Lower leg skin (tissue), 4 donors: ENCODE measurements at regions not wholly inside any gene's neighbourhood (a gene's known extent, or its start where the extent isn't known, plus 50 kb on each side); places are given as distances from the start of the nearest gene placed in this dataset.

Experiments used
- DNase-seq, 2 donors: peaks; one replicate each; pipeline ENCODE4 v3.0.0-alpha.2; 2019; ENCODE audit warnings: low spot score in 2 of 2
- H3K4me3 ChIP-seq: fragments of 200-600 bp; sonication (generic); 2 replicates; pipeline ENCODE4 v1.5.1; 2017; ENCODE audit warnings: mild to moderate bottlenecking, low read depth; ENCODE audit not compliant: poor library complexity, severe bottlenecking
- POLR2A ChIP-seq, 2 donors: fragments of 450-650 bp; IDR thresholded peaks; one replicate each; pipeline ENCODE4 v1.6.1; 2016 to 2017; ENCODE audit warnings: antibody characterized with exemption in 2 of 2, mild to moderate bottlenecking in 1 of 2, moderate library complexity in 1 of 2
- WGBS, 2 donors: methylation state at CpG; one replicate each; pipeline ENCODE4 v1.1.5; 2018; 5-methylcytosine and 5-hydroxymethylcytosine counted together
- intact Hi-C: fragments of 100-400 bp; cut with DNase I; formaldehyde crosslinking; loops from one replicate; pipeline ENCODE4 v1.15.0; 2023; ENCODE audit warnings: low total_unique reads
- TF ChIP-seq, protein P1 (sequence below), 3 donors: fragments of 450-650 bp; IDR thresholded peaks; one replicate each; pipeline ENCODE4 v1.5.1; 2016; ENCODE audit warnings: antibody characterized with exemption in 3 of 3, mild to moderate bottlenecking in 3 of 3, moderate library complexity in 2 of 3

DNA sequence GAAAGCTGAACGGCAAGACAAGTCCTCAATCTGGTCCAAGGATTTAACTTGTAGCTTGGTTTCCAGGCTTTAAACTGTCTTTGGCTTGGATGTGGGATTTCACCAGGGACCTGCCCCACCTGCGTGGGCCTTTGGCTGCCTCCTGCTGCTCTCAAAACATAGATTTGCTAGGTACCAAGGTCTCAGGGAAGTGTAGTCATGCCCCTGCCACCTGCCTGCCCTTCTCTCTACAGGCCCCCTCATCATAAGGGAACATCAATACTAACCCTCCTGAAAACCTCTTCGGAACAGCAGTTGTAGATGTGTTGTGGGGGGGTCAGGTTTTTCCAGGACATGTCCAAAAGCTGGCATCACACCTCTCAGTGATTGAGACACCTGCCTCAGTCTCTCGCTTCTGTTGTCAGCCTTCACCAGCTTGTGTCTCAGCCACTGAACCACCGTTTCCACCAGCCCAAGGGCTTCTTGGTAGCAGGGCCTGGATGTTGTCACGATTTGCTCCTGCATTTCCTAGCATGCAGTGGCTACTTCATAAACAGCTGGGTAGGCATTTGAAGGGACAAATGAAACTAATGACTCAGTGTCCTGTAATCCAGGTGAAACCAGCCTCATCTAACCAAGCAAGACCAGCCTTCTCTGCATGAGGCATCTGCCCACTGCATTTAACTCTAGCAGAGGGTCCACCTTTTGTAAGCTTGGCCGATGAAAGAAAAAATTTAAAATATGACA lies 141.6 kb upstream of the THBS2 start:
- WGBS, 2 donors = 87 to 93% methylated on average over 7 of the region's 7 CpGs
- no peak for TF ChIP-seq POLR2A (IDR thresholded peaks at IDR 0.05)
- TF ChIP-seq, protein P1, sequence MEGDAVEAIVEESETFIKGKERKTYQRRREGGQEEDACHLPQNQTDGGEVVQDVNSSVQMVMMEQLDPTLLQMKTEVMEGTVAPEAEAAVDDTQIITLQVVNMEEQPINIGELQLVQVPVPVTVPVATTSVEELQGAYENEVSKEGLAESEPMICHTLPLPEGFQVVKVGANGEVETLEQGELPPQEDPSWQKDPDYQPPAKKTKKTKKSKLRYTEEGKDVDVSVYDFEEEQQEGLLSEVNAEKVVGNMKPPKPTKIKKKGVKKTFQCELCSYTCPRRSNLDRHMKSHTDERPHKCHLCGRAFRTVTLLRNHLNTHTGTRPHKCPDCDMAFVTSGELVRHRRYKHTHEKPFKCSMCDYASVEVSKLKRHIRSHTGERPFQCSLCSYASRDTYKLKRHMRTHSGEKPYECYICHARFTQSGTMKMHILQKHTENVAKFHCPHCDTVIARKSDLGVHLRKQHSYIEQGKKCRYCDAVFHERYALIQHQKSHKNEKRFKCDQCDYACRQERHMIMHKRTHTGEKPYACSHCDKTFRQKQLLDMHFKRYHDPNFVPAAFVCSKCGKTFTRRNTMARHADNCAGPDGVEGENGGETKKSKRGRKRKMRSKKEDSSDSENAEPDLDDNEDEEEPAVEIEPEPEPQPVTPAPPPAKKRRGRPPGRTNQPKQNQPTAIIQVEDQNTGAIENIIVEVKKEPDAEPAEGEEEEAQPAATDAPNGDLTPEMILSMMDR (IDR thresholded peaks at IDR 0.05) = no peak
- intact Hi-C loops = no loop called here
- no peak overlapping the region for H3K4me3 ChIP-seq
- DNase-seq = peak in 1 of 2 donors; percentile 54

DNA sequence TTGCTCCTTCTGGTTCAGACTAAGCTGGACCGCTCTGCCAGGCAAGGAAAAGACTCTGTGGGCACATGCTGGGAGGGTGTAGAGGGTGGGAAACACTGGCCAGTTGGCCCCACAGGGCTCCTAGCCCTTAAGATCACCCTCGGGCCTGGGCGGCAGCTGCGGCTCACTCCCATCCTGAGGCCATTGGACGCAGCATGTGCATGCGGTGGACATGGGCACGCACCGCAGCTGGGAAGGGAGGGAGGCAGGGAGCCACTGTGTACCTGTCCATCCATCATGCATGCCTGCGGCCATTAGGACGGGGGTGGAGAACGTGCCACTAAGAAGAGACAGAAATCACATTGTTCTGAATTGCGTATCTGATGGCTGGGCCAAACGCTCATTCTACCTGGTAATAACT lies 140.1 kb upstream of the THBS2 start:
- TF ChIP-seq POLR2A (IDR thresholded peaks at IDR 0.05) = no peak
- TF ChIP-seq, protein P1 (IDR thresholded peaks at IDR 0.05) = no peak
- 88 to 96% methylated on average over 13 of the region's 13 CpGs for WGBS, 2 donors
- DNase-seq = peak in 1 of 2 donors; percentile 68
- H3K4me3 ChIP-seq = no peak overlapping the region
- intact Hi-C loops = no loop called here

DNA sequence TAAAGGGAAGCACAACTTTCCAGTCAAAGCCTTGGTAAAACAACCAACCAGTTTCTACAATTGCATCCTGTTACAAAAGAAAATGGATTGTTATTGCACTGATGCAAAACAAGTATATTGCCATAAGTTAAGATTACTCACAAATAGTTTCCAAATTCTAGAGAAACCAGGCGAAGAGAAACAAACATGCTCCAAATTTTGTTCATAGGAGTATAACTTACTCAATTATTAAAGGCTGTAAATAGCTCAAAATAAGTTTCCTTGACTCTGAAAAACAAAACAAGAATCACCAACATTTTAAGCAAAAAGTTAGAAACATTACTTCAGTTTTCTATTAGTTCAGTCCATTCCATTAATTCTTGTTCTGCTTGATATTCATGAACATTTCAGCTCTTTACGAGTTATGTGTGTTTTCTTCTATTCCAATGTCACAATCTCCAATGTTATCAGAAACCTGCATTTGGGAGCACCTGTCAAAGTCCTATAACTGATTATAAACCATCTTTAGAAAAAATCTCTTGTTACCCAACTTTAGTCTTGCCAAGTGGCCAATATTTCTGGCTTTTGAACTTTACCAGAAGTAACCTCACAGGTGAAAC lies 137.9 kb upstream of the THBS2 start:
- TF ChIP-seq, protein P1 (IDR thresholded peaks at IDR 0.05) = no peak
- TF ChIP-seq POLR2A (IDR thresholded peaks at IDR 0.05) = no peak
- 90 to 93% methylated on average over 2 of the region's 2 CpGs for WGBS, 2 donors
- no peak for DNase-seq
- no peak overlapping the region for H3K4me3 ChIP-seq
- intact Hi-C loops = no loop called here

DNA sequence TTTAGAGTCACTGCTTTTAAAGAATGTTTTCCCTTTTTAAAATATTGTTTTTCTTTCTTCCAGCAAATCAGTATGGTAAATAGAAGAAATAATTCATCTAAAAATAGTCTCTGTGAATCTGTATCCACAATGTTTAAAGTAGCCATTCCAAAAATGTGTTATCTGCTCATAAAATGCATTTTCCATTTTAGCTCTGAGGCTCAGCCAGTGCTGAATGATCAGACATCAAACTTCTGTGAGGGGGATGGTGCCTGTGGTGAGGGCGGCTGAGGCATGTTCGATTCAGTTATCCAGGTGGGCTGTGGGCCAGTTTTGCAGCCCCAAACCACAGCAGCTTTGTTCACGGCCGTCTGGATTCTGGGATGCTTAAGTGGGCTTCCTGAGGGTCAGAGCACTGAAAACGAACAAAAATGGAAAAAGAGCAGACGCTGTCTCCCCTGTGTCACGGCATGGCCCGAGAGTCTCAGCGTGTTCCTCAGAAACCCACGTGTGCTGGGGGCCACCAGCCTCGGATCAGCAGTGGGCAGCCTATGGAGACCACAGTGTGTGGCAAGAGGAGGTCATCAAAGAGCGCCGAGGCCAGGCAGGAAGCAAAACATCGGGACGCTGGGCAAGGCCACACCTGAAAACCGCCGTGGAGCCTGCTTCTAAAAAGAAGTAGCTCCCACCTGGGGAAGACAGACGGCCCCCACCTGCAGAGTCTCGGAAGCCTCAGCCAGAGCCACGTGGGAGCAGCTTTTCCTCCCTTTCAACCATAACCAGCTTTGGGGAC lies 134.9 kb upstream of the THBS2 start:
- no peak for DNase-seq
- intact Hi-C loops = no loop called here
- 80 to 83% methylated on average over 20 of the region's 20 CpGs for WGBS, 2 donors
- H3K4me3 ChIP-seq = no peak overlapping the region
- no peak for TF ChIP-seq POLR2A (IDR thresholded peaks at IDR 0.05)
- TF ChIP-seq, protein P1 (IDR thresholded peaks at IDR 0.05) = no peak

DNA sequence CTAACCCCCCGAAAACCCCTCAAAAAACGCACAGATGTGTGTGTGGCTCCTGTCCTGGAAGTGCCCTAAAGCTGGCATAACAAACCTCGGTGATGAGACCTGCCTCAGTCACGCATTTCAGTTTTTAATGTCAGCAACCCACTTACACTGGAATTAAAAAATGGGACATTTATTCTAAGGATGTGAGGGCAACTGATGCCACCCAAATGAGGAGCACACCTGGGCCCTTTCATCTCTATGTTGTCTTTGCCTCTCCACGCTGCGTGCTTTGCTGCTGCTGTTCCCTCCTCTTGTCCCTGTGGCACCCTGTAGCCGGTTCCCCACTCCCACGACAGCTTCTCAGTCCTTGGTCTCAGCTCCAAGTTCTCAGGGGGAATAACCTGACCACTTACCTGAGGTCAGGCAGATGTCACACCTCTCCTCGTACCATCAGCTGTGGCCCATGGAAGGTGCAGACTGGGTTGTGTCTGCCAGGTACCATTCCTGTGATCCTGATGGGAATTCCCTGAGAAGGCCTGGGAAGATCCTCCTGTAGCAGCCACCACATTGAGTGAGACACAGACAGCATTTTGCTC lies 134.2 kb upstream of the THBS2 start:
- DNase-seq = no peak
- 87 to 92% methylated on average over 9 of the region's 9 CpGs for WGBS, 2 donors
- intact Hi-C loops = no loop called here
- H3K4me3 ChIP-seq = no peak overlapping the region
- TF ChIP-seq, protein P1 (IDR thresholded peaks at IDR 0.05) = no peak
- TF ChIP-seq POLR2A (IDR thresholded peaks at IDR 0.05) = no peak
